Uterus (tissue), 3 donors: ENCODE measurements at regions not wholly inside any gene's neighbourhood (a gene's known extent, or its start where the extent isn't known, plus 50 kb on each side); places are given as distances from the start of the nearest gene placed in this dataset.
A peak's percentile ranks its signal among the peaks of the same experiment; 100 is the strongest.

Experiments used
- DNase-seq, 2 donors: peaks; one replicate each; pipeline ENCODE4 v3.0.0-alpha.2; 2019 to 2020
- H3K27ac ChIP-seq, 2 donors: fragments of 200-600 bp; sonication (generic); 1 replicate in 1 of 2; 2 replicates in 1 of 2; pipeline ENCODE4 v1.5.1; 2016 to 2018
- H3K27me3 ChIP-seq, 2 donors: fragments of 200-600 bp; sonication (generic); one replicate each; pipeline ENCODE4 v1.5.1; 2018 to 2019; ENCODE audit warnings: control low read depth in 1 of 2
- H3K36me3 ChIP-seq, 2 donors: fragments of 200-600 bp; sonication (generic); one replicate each; pipeline ENCODE4 v1.5.1; 2019; ENCODE audit warnings: control low read depth in 1 of 2
- H3K4me1 ChIP-seq, 2 donors: fragments of 200-600 bp; sonication (generic); one replicate each; pipeline ENCODE4 v1.5.1; 2018 to 2019; ENCODE audit warnings: control low read depth in 1 of 2
- H3K4me3 ChIP-seq, 2 donors: fragments of 200-600 bp; sonication (generic); 1 replicate in 1 of 2; 2 replicates in 1 of 2; pipeline ENCODE4 v1.5.1; 2018 to 2019; ENCODE audit warnings: mild to moderate bottlenecking in 1 of 2
- H3K9me3 ChIP-seq, 2 donors: fragments of 200-600 bp; sonication (generic); one replicate each; pipeline ENCODE4 v1.5.1; 2019; ENCODE audit warnings: control low read depth in 1 of 2
- POLR2A ChIP-seq, 2 donors: fragments of 450-650 bp; IDR thresholded peaks; one replicate each; pipeline ENCODE4 v1.6.1; 2016; ENCODE audit warnings: antibody characterized with exemption in 2 of 2, mild to moderate bottlenecking in 1 of 2, moderate library complexity in 1 of 2
- intact Hi-C: fragments of 100-400 bp; cut with DNase I; formaldehyde crosslinking; loops from one replicate; pipeline ENCODE4 v1.15.1; 2023; ENCODE audit warnings: low total_unique reads
- TF ChIP-seq, protein P1 (sequence below), 4 experiments: fragments of 200-600 bp in 2 of 4; fragments of 450-650 bp in 2 of 4; sonication (generic) in 2 of 4; IDR thresholded peaks; one replicate each; pipeline ENCODE4 v1.5.1; 2016 to 2019; ENCODE audit warnings: antibody characterized with exemption in 4 of 4, mild to moderate bottlenecking in 2 of 4, moderate library complexity in 1 of 4
- donor health status: DM: yes; HTN: yes; CAD: no.

- Histone ChIP-seq H3K27me3 (no peaks in the 10 kb centered on the region), H3K27ac (no peak overlapping the region), H3K36me3 (no peaks in the 10 kb centered on the region), H3K9me3 (no peaks in the 10 kb centered on the region), H3K4me1 (peaks cover 0 to 6% of the 10 kb centered on the region in 2 donors), H3K4me3 (no peak overlapping the region)
- TF ChIP-seq, protein P1, sequence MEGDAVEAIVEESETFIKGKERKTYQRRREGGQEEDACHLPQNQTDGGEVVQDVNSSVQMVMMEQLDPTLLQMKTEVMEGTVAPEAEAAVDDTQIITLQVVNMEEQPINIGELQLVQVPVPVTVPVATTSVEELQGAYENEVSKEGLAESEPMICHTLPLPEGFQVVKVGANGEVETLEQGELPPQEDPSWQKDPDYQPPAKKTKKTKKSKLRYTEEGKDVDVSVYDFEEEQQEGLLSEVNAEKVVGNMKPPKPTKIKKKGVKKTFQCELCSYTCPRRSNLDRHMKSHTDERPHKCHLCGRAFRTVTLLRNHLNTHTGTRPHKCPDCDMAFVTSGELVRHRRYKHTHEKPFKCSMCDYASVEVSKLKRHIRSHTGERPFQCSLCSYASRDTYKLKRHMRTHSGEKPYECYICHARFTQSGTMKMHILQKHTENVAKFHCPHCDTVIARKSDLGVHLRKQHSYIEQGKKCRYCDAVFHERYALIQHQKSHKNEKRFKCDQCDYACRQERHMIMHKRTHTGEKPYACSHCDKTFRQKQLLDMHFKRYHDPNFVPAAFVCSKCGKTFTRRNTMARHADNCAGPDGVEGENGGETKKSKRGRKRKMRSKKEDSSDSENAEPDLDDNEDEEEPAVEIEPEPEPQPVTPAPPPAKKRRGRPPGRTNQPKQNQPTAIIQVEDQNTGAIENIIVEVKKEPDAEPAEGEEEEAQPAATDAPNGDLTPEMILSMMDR (IDR thresholded peaks at IDR 0.05) = no peak
- TF ChIP-seq POLR2A (IDR thresholded peaks at IDR 0.05) = no peak
- intact Hi-C loops = no loop called here
- DNase-seq = no peak
These were observed 137.3 kb downstream of the SLC30A10 start for GRCh38 chr1:219790834-219791615.

DNA sequence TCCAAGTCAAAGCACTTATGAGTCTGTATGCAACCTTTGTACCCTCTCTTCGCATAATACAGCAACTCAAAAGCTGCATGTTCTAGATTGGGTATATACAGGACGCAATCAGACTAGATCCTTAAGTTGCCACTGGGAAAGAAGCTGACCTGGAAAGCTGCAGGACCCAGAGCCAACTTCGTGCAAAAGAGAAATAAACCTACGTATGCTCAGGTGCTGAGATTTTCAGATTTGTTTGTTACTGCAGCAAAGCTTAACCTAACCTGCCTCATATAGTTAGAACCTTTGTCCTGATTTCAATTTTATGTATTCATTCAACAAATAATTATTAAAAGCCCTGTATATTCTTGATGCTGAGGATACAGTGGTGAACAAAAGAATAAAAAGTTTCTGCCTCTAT, 139.7 kb downstream of the SLC30A10 start:
- intact Hi-C loops = no loop called here
- no peak overlapping the region for H3K27ac ChIP-seq
- H3K36me3 ChIP-seq = no peaks in the 10 kb centered on the region
- H3K9me3 ChIP-seq = no peaks in the 10 kb centered on the region
- no peak for DNase-seq
- peaks cover 0 to 6% of the 10 kb centered on the region in 2 donors for H3K4me1 ChIP-seq
- H3K27me3 ChIP-seq = no peaks in the 10 kb centered on the region
- no peak for TF ChIP-seq POLR2A (IDR thresholded peaks at IDR 0.05)
- TF ChIP-seq, protein P1 (IDR thresholded peaks at IDR 0.05) = no peak
- no peak overlapping the region for H3K4me3 ChIP-seq

- no peak for DNase-seq
- no peak overlapping the region for H3K27ac ChIP-seq
- TF ChIP-seq POLR2A (IDR thresholded peaks at IDR 0.05) = no peak
- TF ChIP-seq, protein P1 (IDR thresholded peaks at IDR 0.05) = no peak
- no peaks in the 10 kb centered on the region for H3K27me3 ChIP-seq
- H3K36me3 ChIP-seq = no peaks in the 10 kb centered on the region
- no peaks in the 10 kb centered on the region for H3K9me3 ChIP-seq
- H3K4me3 ChIP-seq = no peak overlapping the region
- intact Hi-C loops = no loop called here
- peaks cover 0 to 6% of the 10 kb centered on the region in 2 donors for H3K4me1 ChIP-seq
These were observed 140.3 kb downstream of the SLC30A10 start for GRCh38 chr1:219788091-219788490.

DNA sequence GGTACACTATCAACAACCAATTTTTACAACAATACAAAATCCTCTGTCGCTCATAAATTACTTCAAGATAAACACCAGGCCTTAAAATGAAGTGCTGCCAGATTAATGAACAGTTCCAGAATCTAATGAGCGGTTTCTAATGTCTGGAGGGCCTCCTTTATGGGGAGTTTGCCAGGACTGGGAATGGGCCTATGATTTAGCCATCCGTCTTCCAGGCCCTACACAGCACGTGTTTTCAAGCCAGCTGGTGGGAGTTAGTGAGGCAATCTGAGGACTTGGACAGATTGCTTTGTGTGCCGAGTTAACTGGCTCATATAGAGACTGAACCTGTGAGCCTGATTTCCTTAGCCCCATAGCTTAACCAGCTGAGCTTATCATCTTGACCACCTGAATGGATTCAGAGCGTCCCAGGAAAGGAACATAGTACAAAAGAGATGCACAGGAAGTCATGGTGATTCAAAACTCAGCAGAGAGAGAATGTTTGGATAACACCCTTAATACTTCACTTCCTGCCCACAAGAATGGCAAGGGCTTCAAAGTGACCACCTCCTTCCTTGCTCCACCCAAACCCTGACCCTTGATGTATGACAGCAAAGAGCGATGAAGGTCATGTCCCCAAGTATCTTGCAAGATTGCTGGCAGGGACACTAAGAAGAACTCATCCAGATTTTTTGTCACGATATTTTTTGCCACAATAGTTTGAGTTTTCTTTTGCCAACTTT, 143.5 kb downstream of the SLC30A10 start:
- Histone ChIP-seq H3K4me3 (no peak overlapping the region), H3K27ac (peak overlapping the region in 1 of 2 donors; percentile 46), H3K36me3 (no peaks in the 10 kb centered on the region), H3K27me3 (no peaks in the 10 kb centered on the region), H3K9me3 (no peaks in the 10 kb centered on the region), H3K4me1 (no peaks in the 10 kb centered on the region)
- no peak for TF ChIP-seq POLR2A (IDR thresholded peaks at IDR 0.05)
- TF ChIP-seq, protein P1 (IDR thresholded peaks at IDR 0.05) = no peak
- intact Hi-C loops = no loop called here
- DNase-seq = peak; percentile 17 to 18

DNA sequence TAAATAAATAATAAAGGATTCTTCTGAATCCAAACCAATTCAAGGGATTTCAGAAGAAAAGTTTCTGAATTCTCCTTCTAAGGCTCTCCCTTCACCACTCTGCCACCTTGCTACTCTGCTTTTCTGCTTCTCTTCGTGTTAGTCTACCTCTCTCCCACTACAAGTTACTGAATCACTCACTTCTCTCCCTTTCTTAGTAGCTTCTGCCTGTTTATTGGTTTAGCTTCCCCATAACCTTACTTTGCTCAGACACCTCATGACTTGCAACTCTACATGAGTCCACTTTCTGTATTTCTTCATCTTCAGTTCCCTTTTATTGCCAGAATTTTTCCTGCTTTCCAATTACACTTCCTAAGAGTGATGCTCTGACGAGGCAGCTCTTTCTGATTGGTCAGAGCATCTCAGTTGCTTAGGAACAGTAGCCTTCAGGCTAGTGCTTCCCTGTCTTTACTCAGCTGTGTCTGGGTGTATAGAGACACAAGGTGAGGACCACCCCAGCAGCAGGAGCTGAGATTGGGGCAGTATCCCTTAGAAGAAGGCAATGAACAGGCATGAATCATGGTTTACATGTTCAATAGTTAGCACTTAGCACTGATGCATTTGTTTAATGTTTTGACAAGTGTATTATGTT, 144.6 kb downstream of the SLC30A10 start:
- no peak for DNase-seq
- intact Hi-C loops = no loop called here
- H3K4me1 ChIP-seq = no peaks in the 10 kb centered on the region
- H3K27ac ChIP-seq = peak overlapping the region in 1 of 2 donors; percentile 46
- H3K9me3 ChIP-seq = no peaks in the 10 kb centered on the region
- no peaks in the 10 kb centered on the region for H3K27me3 ChIP-seq
- no peaks in the 10 kb centered on the region for H3K36me3 ChIP-seq
- no peak overlapping the region for H3K4me3 ChIP-seq
- TF ChIP-seq, protein P1 (IDR thresholded peaks at IDR 0.05) = no peak
- TF ChIP-seq POLR2A (IDR thresholded peaks at IDR 0.05) = no peak
